ENCODE measurements at regions not wholly inside any gene's neighbourhood (a gene's known extent, or its start where the extent isn't known, plus 50 kb on each side); places are given as distances from the start of the nearest gene placed in this dataset.

GRCh38 chr5:167208911-167209310 is 1082.5 kb upstream of the WWC1 start:
- no peak for DNase-seq (ENCODE audit: low read depth, low spot score)
- dilution Hi-C loops (cut with MboI; ENCODE audit: extremely low pct_ligation_motif_present, low sequenced_read_pairs): no loop called here

GRCh38 chr5:167217097-167217743 is 1074.2 kb upstream of the WWC1 start:
- H4K20me1 ChIP-seq (ENCODE audit: control insufficient read depth, extremely low read depth, insufficient read depth, low read length): no peaks in the 10 kb centered on the region
- no peaks in the 10 kb centered on the region for H3K4me1 ChIP-seq (ENCODE audit: control insufficient read depth, extremely low read depth, insufficient read depth, low read length)
- no peaks in the 10 kb centered on the region for H3K27me3 ChIP-seq (ENCODE audit: control insufficient read depth, extremely low read depth, insufficient read depth, low read length)
- peak in 1 of 3 experiments; percentile 2 for TF ChIP-seq CTCF (optimal IDR thresholded peaks at IDR 0.05 in 1 of 3, IDR thresholded peaks at IDR 0.05 in 1 of 3, conservative IDR thresholded peaks at IDR 0.05 in 1 of 3; ENCODE audit: extremely low read depth in 1 of 3, insufficient read depth in 2 of 3, low read length in 3 of 3)
- TF ChIP-seq EZH2 (IDR thresholded peaks at IDR 0.05; ENCODE audit: low read length): no peak
- no peaks in the 10 kb centered on the region for H3K36me3 ChIP-seq (ENCODE audit: control insufficient read depth in 2 of 2, extremely low read depth in 1 of 2, insufficient read depth in 2 of 2, low read length in 2 of 2)
- H3K9me1 ChIP-seq (ENCODE audit: control insufficient read depth, extremely low read depth, insufficient read depth, low read length): no peaks in the 10 kb centered on the region
- no peak overlapping the region for H3K4me3 ChIP-seq (ENCODE audit: control insufficient read depth in 2 of 3, extremely low read depth in 1 of 3, insufficient read depth in 2 of 3, low read depth in 1 of 3, low read length in 3 of 3)
- no peak for FAIRE-seq
- H2AFZ ChIP-seq (ENCODE audit: control insufficient read depth, low read length): no peak overlapping the region
- H3K9ac ChIP-seq (ENCODE audit: control insufficient read depth, extremely low read depth, insufficient read depth, low read length): no peak overlapping the region
- dilution Hi-C loops (cut with MboI; ENCODE audit: extremely low pct_ligation_motif_present, low sequenced_read_pairs): no loop called here
- H3K27ac ChIP-seq (ENCODE audit: control insufficient read depth, insufficient read depth, low read length): no peak overlapping the region
- H3K9me3 ChIP-seq (ENCODE audit: control insufficient read depth, low read depth, low read length): no peaks in the 10 kb centered on the region
- no peak overlapping the region for H3K4me2 ChIP-seq (ENCODE audit: control insufficient read depth, extremely low read depth, insufficient read depth, low read depth, low read length)
- H3K79me2 ChIP-seq (ENCODE audit: control insufficient read depth, insufficient read depth, low read length): no peaks in the 10 kb centered on the region
- no peak for DNase-seq (ENCODE audit: low read depth, low spot score)

More at GRCh38 chr5:167208911-167209310, 1082.5 kb upstream of the WWC1 start:
- FAIRE-seq: peak; percentile 53
- Histone ChIP-seq H3K9me1 (ENCODE audit: control insufficient read depth, extremely low read depth, insufficient read depth, low read length) (no peaks in the 10 kb centered on the region), H3K79me2 (ENCODE audit: control insufficient read depth, insufficient read depth, low read length) (no peaks in the 10 kb centered on the region), H2AFZ (ENCODE audit: control insufficient read depth, low read length) (no peak overlapping the region), H3K9me3 (ENCODE audit: control insufficient read depth, low read depth, low read length) (no peaks in the 10 kb centered on the region), H3K4me1 (ENCODE audit: control insufficient read depth, extremely low read depth, insufficient read depth, low read length) (peaks cover 14% of the 10 kb centered on the region), H4K20me1 (ENCODE audit: control insufficient read depth, extremely low read depth, insufficient read depth, low read length) (no peaks in the 10 kb centered on the region), H3K36me3 (ENCODE audit: control insufficient read depth in 2 of 2, extremely low read depth in 1 of 2, insufficient read depth in 2 of 2, low read length in 2 of 2) (no peaks in the 10 kb centered on the region), H3K9ac (ENCODE audit: control insufficient read depth, extremely low read depth, insufficient read depth, low read length) (no peak overlapping the region), H3K27ac (ENCODE audit: control insufficient read depth, insufficient read depth, low read length) (no peak overlapping the region), H3K27me3 (ENCODE audit: control insufficient read depth, extremely low read depth, insufficient read depth, low read length) (no peaks in the 10 kb centered on the region), H3K4me2 (ENCODE audit: control insufficient read depth, extremely low read depth, insufficient read depth, low read depth, low read length) (no peak overlapping the region), H3K4me3 (ENCODE audit: control insufficient read depth in 2 of 3, extremely low read depth in 1 of 3, insufficient read depth in 2 of 3, low read depth in 1 of 3, low read length in 3 of 3) (no peak overlapping the region)
- TF ChIP-seq EZH2 (IDR thresholded peaks at IDR 0.05; ENCODE audit: low read length): no peak
- TF ChIP-seq CTCF (optimal IDR thresholded peaks at IDR 0.05 in 1 of 3, IDR thresholded peaks at IDR 0.05 in 1 of 3, conservative IDR thresholded peaks at IDR 0.05 in 1 of 3; ENCODE audit: extremely low read depth in 1 of 3, insufficient read depth in 2 of 3, low read length in 3 of 3): no peak

All from keratinocyte (primary cell).